GM12872 (cell line): ENCODE measurements at regions not wholly inside any gene's neighbourhood (a gene's known extent, or its start where the extent isn't known, plus 50 kb on each side); places are given as distances from the start of the nearest gene placed in this dataset.

Experiments used
- TF ChIP-seq, protein P1 (sequence below): IDR thresholded peaks from 3 replicates; pipeline ENCODE4 v1.5.1; 2011; ENCODE audit warnings: low read depth, mild to moderate bottlenecking, low read length, moderate library complexity; ENCODE audit not compliant: insufficient read depth

DNA sequence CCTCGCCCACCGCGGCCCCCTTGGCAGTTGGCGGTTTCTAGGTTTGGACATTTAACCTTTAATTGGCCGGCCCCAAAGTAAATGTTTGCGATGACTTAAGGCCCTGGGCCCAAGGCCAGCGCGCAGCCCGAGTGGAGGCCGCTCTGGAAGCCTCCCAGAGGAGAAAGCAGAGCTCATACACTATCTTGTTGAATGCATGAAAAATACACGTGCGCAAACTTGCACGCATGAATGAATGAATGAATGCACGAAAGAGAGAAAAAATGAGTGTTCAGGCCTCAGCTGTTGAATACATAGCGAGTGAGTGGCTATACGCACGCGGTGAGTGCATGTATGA is 279.3 kb upstream of the USP9Y start:
- TF ChIP-seq, protein P1, sequence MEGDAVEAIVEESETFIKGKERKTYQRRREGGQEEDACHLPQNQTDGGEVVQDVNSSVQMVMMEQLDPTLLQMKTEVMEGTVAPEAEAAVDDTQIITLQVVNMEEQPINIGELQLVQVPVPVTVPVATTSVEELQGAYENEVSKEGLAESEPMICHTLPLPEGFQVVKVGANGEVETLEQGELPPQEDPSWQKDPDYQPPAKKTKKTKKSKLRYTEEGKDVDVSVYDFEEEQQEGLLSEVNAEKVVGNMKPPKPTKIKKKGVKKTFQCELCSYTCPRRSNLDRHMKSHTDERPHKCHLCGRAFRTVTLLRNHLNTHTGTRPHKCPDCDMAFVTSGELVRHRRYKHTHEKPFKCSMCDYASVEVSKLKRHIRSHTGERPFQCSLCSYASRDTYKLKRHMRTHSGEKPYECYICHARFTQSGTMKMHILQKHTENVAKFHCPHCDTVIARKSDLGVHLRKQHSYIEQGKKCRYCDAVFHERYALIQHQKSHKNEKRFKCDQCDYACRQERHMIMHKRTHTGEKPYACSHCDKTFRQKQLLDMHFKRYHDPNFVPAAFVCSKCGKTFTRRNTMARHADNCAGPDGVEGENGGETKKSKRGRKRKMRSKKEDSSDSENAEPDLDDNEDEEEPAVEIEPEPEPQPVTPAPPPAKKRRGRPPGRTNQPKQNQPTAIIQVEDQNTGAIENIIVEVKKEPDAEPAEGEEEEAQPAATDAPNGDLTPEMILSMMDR, result no peak

DNA sequence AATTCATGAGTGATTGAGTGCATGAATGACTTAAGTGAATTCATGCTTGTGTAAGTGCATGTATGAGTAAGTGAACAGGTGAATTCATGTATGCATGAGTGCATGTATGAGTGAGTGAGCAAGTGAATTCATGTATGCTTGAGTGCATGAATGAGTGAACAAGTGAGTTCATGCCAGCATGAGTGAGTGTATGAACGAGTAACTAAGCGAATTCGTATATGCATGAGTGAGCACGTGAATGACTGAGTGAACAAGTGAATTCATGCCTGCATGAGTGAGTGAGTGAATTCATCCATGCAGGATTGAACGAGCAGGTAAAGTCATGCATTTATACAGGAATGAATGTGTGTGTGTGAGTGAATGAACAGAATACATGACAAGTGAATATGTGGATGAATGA is 278.5 kb upstream of the USP9Y start:
- TF ChIP-seq, protein P1, result no peak

DNA sequence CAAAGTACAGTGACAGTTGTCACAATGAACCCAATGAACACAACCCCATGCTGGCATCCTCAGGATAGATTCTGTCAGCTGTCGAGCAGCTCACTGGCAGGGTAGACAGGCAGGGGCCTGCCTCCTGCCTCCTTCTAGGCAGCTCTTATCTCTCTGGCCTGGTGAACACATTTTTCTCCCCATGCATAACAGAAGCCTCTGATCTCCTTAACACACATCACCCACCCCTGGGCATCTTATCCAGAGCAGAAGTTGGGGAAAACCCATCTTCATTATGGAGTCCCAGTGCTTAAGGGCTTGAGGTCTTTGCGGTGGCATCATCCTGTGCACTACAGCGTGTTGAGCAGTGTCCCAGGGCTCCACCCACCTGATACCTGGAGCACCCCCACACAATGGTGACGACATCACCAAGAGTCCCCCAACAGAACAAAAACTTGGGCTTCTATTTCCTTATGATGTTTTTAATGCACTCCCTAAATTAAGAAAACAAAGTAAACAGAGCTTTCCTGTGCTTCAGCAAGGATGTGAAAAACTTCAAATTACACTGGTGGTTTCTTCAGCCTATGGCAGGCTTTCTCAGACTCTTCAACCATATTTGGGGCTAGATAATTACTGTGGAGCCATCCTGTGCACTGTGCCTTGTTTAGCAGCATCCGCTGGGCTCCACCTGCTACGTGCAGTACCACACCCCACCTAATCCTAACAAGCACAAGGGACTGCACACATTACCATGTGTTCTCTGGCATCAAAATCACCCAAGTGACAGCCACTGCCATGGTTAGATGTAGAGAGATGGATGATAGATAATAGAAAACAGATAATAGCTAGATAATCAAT is 277.4 kb upstream of the USP9Y start:
- TF ChIP-seq, protein P1, result no peak

DNA sequence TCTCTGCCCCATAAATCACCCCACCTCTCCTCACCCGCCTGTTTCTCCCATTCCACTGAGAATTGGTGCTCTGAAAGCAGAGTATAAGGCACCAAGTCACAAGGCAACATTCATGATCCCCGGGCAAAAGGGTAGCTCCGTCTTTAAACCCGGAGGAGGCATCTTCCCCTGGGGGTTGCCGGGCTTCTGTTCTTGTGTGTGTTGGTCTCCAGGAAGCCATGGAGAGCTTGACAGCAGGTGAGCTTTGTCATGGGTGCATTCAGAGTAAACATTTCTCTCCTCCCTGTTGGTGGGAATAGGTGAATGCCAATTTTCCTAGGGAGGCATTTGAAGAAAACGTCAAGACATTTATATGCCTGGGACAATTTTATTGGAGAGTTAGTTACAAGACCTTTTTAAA is 275.5 kb upstream of the USP9Y start:
- TF ChIP-seq, protein P1, result no peak

DNA sequence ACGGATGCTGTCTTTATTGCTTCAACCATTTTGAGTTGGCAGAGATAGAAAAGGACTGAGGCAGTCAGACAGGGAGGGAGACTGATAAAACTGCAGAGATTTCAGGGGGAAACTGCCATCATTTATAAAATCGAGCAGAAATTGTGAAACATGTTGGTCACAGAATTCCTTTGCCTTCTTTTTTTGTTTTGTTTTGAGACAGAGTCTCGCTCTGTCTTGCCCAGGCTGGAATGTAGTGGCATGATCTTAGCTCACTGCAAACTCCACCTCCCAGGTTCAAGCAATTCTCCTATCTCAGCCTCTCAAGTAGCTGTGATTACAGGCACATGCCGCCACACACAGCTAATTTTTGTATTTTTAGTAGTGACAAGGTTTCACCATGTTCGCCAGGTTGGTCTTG is 273.7 kb upstream of the USP9Y start:
- TF ChIP-seq, protein P1, result no peak

DNA sequence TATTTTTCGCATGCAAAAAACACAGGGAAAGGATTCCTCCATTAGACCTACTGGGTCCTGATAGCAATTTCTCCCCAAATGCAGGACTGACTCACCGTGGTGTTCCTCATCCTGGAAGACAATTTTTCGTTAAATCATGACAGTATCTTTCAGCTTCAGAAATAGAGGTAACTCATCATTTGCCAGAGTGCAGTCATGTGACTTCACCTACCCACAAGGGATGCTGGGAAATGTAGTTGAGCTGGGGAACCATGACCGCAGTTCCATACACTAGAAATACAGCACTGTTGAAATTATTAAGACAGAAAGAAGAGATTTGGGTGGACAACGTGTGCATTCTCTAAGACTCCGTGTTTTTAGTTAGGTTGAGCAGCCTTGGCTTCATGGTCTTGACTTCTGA is 269.5 kb upstream of the USP9Y start:
- TF ChIP-seq, protein P1, result no peak

DNA sequence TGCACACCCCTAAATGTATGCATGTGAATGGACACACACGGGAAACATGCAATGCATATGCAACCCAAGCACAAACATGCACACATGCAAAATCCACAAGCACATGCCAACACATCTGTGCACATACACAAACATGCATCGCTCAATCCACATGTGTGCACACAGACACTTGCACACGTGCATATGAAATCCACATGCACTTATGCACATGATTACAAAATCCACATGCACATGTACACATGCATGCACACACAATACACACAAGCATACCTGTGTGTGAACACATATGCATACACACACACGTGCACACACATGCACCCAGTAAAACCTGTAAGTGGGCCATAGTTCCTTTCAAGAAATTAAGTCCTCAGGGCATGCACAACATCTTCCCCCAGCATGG is 256.8 kb upstream of the USP9Y start:
- TF ChIP-seq, protein P1, result no peak

DNA sequence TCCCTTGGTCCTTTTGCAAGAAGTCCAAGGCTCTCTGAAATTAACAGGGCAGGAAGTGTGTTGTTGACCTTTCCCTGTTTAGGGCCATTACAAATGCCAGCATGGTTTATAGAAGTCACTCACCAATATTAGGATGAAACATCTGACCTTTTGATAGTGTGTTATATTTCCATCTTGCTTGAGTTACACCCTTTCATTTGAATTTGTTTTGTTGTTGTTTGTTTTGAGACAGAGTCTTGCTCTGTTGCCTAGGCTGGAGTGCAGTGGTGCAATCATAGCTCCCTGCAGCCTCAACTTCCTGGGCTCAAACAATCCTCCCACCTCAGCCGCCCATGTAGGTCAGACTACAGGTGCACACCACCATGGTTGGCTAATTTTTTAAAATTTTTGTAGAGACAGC is 241.1 kb upstream of the USP9Y start:
- TF ChIP-seq, protein P1, result no peak
